ENCODE measurements at regions not wholly inside any gene's neighbourhood (a gene's known extent, or its start where the extent isn't known, plus 50 kb on each side); places are given as distances from the start of the nearest gene placed in this dataset.
A peak's percentile ranks its signal among the peaks of the same experiment; 100 is the strongest.

DNA sequence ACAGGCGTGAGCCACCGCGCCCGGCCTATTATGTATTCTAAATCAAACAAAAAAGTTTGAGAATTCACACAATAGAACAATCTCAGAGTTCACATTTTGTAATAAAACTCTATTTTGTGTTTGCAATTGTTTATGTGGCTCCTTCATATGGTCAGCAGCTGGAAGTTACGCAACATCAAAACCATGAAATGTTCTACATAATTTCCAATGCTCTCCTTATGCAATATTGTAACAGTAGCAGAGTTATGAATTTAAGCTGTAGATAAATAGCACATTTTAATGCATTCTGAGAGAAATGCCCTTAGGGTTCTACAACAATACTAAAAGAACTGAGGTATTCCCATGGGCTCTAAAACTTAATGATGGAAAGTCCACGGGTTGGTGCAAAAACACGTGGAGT lies 62.3 kb upstream of the COL11A1 start:
- no peak overlapping the region for H3K4me3 ChIP-seq (ENCODE audit: low read depth, low read length)
- TF ChIP-seq, protein P1, sequence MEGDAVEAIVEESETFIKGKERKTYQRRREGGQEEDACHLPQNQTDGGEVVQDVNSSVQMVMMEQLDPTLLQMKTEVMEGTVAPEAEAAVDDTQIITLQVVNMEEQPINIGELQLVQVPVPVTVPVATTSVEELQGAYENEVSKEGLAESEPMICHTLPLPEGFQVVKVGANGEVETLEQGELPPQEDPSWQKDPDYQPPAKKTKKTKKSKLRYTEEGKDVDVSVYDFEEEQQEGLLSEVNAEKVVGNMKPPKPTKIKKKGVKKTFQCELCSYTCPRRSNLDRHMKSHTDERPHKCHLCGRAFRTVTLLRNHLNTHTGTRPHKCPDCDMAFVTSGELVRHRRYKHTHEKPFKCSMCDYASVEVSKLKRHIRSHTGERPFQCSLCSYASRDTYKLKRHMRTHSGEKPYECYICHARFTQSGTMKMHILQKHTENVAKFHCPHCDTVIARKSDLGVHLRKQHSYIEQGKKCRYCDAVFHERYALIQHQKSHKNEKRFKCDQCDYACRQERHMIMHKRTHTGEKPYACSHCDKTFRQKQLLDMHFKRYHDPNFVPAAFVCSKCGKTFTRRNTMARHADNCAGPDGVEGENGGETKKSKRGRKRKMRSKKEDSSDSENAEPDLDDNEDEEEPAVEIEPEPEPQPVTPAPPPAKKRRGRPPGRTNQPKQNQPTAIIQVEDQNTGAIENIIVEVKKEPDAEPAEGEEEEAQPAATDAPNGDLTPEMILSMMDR (IDR thresholded peaks at IDR 0.05; ENCODE audit: insufficient read depth, low read depth, low read length, missing control alignments) = no peak
- no peak for DNase-seq (ENCODE audit: low read depth)

DNA sequence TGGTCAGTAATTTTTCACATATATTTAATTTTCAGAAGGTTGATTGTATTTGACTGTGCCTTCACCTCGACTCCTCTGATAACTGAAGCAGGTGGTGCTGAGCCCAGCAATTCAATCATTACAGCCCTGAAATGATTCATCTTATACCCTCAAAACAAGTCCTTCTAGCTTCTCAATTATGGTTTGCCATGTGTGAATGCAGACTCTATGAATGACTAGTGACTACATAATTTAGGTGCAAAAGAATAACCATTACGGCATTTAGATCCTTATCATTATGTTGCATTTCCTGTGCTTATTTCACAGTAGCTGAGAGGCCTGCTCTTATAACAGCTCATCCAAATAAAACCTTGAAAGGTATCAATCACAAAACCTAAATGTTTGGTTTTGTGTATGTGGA lies 54.0 kb upstream of the COL11A1 start:
- no peak overlapping the region for H3K4me3 ChIP-seq (ENCODE audit: low read depth, low read length)
- DNase-seq (ENCODE audit: low read depth) = peak; percentile 1
- TF ChIP-seq, protein P1 (IDR thresholded peaks at IDR 0.05; ENCODE audit: insufficient read depth, low read depth, low read length, missing control alignments) = no peak

DNA sequence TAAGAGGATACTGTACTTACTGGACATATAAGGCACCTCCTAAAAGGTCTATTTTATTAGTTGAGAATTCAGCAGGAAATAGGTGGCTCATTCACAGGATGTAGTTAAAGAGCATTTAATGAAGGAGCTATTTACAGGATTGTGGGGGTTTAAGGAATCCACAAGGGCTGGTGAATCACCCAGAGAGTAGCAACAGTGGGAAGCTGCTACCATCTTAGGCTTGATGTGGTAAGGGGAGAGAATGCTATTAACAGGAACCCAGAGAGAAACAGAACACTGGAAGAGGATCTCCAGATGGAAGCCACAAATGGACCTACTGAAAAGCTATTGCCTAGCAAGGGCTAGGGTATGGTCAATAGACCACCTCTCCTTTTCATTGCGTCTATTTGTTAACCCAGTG lies 52.0 kb upstream of the COL11A1 start:
- no peak for DNase-seq (ENCODE audit: low read depth)
- H3K4me3 ChIP-seq (ENCODE audit: low read depth, low read length) = no peak overlapping the region
- TF ChIP-seq, protein P1 (IDR thresholded peaks at IDR 0.05; ENCODE audit: insufficient read depth, low read depth, low read length, missing control alignments) = no peak
